ENCODE measurements at regions not wholly inside any gene's neighbourhood (a gene's known extent, or its start where the extent isn't known, plus 50 kb on each side); places are given as distances from the start of the nearest gene placed in this dataset.

DNA sequence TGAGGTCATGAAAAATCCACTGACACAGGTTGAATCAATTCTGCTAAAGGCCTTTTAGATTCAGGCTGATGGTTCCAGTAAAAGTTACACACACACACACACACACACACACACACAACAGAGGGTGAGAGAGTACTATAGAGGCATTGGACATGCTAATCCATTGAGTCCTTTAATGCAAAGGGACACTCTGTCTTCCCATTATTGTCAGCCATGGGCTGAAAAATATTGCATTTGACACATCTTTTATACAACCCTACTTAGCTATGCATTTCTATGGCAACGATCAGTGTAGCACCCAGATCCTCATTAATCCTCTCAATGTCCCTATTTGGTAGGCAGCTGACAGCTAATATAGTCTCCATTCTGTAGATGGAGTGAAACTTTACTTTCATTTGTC lies 440.8 kb upstream of the RGPD4 start:
- H3K27ac Mint-ChIP-seq = no peak overlapping the region
- H3K4me1 Mint-ChIP-seq (ENCODE audit: low read depth) = no peaks in the 10 kb centered on the region
- Histone ChIP-seq H3K27me3 (ENCODE audit: control insufficient read depth in 1 of 2, insufficient read depth in 2 of 2, low read length in 2 of 2) (no peaks in the 10 kb centered on the region), H3K4me3 (ENCODE audit: low read length) (no peak overlapping the region), H3K9me3 (ENCODE audit: control insufficient read depth in 1 of 2, insufficient read depth in 1 of 2, low read length in 2 of 2) (peaks cover 0 to 3% of the 10 kb centered on the region in 2 experiments), H3K4me1 (ENCODE audit: insufficient read depth, low read length) (no peaks in the 10 kb centered on the region), H3K27ac (ENCODE audit: low read depth in 1 of 2, low read length in 2 of 2) (no peak overlapping the region), H3K36me3 (ENCODE audit: insufficient read depth, low read length) (no peaks in the 10 kb centered on the region)
- H3K27me3 Mint-ChIP-seq = no peaks in the 10 kb centered on the region
- peaks cover 5% of the 10 kb centered on the region for H3K9me3 Mint-ChIP-seq
- intact Hi-C loops (cut with DNase I, micrococcal nuclease) = no loop called here
- no peaks in the 10 kb centered on the region for H3K36me3 Mint-ChIP-seq (ENCODE audit: low read depth)
- DNase-seq (no peak), ATAC-seq (ENCODE audit: poor library complexity) (no peak)
- POLR2A ChIA-PET = no interaction called here
- no peak overlapping the region for H3K4me3 Mint-ChIP-seq
- TF ChIP-seq CTCF (IDR thresholded peaks at IDR 0.05) = no peak
- CTCF ChIA-PET = no interaction called here

- H3K9me3 ChIP-seq (ENCODE audit: control insufficient read depth in 1 of 2, insufficient read depth in 1 of 2, low read length in 2 of 2) = peaks cover 0 to 10% of the 10 kb centered on the region in 2 experiments
- POLR2A ChIA-PET = no interaction called here
- Mint-ChIP-seq H3K4me1 (ENCODE audit: low read depth) (no peaks in the 10 kb centered on the region), H3K36me3 (ENCODE audit: low read depth) (no peaks in the 10 kb centered on the region), H3K9me3 (peaks cover 5% of the 10 kb centered on the region), H3K27me3 (no peaks in the 10 kb centered on the region), H3K27ac (no peak overlapping the region), H3K4me3 (no peak overlapping the region)
- no peaks in the 10 kb centered on the region for H3K4me1 ChIP-seq (ENCODE audit: insufficient read depth, low read length)
- no peak for TF ChIP-seq CTCF (IDR thresholded peaks at IDR 0.05)
- H3K27me3 ChIP-seq (ENCODE audit: control insufficient read depth in 1 of 2, insufficient read depth in 2 of 2, low read length in 2 of 2) = no peaks in the 10 kb centered on the region
- CTCF ChIA-PET = no interaction called here
- DNase-seq = peak in 1 of 14 experiments; percentile 4
- no peak overlapping the region for H3K4me3 ChIP-seq (ENCODE audit: low read length)
- H3K36me3 ChIP-seq (ENCODE audit: insufficient read depth, low read length) = no peaks in the 10 kb centered on the region
- H3K27ac ChIP-seq (ENCODE audit: low read depth in 1 of 2, low read length in 2 of 2) = no peak overlapping the region
- no peak for ATAC-seq (ENCODE audit: poor library complexity)
- intact Hi-C loops (cut with DNase I, micrococcal nuclease) = no loop called here
These were observed 434.4 kb upstream of the RGPD4 start for GRCh38 chr2:107392241-107392704.

GRCh38 chr2:107393516-107393915 lies 433.2 kb upstream of the RGPD4 start:
- H3K27ac ChIP-seq (ENCODE audit: low read depth in 1 of 2, low read length in 2 of 2) = no peak overlapping the region
- TF ChIP-seq CTCF (IDR thresholded peaks at IDR 0.05) = no peak
- no peaks in the 10 kb centered on the region for H3K4me1 ChIP-seq (ENCODE audit: insufficient read depth, low read length)
- H3K36me3 ChIP-seq (ENCODE audit: insufficient read depth, low read length) = no peaks in the 10 kb centered on the region
- peaks cover 5% of the 10 kb centered on the region for H3K9me3 Mint-ChIP-seq
- no peaks in the 10 kb centered on the region for H3K27me3 ChIP-seq (ENCODE audit: control insufficient read depth in 1 of 2, insufficient read depth in 2 of 2, low read length in 2 of 2)
- ATAC-seq (ENCODE audit: poor library complexity) (no peak), DNase-seq (no peak)
- no peak overlapping the region for H3K4me3 ChIP-seq (ENCODE audit: low read length)
- peaks cover 0 to 10% of the 10 kb centered on the region in 2 experiments for H3K9me3 ChIP-seq (ENCODE audit: control insufficient read depth in 1 of 2, insufficient read depth in 1 of 2, low read length in 2 of 2)
- no peaks in the 10 kb centered on the region for H3K27me3 Mint-ChIP-seq
- intact Hi-C loops (cut with DNase I, micrococcal nuclease) = no loop called here
- H3K4me1 Mint-ChIP-seq (ENCODE audit: low read depth) = no peaks in the 10 kb centered on the region
- ChIA-PET CTCF (no interaction called here), POLR2A (no interaction called here)
- H3K4me3 Mint-ChIP-seq = no peak overlapping the region
- H3K36me3 Mint-ChIP-seq (ENCODE audit: low read depth) = no peaks in the 10 kb centered on the region
- H3K27ac Mint-ChIP-seq = no peak overlapping the region
